Hepatocyte (in vitro differentiated cells): ENCODE measurements at regions not wholly inside any gene's neighbourhood (a gene's known extent, or its start where the extent isn't known, plus 50 kb on each side); places are given as distances from the start of the nearest gene placed in this dataset.

Experiments
- DNase-seq: peaks from one replicate; pipeline ENCODE4 v3.0.0-alpha.2; 2016; ENCODE audit warnings: low spot score
- H2AFZ ChIP-seq: fragments of 200-600 bp; sonication (generic); 2 replicates; pipeline ENCODE4 v1.6.0; 2016; ENCODE audit warnings: antibody characterized with exemption, mild to moderate bottlenecking
- H3K27ac ChIP-seq: fragments of 200-600 bp; sonication (generic); 2 replicates; pipeline ENCODE4 v1.5.1; 2016; ENCODE audit warnings: mild to moderate bottlenecking
- H3K27me3 ChIP-seq: fragments of 200-600 bp; sonication (generic); 2 replicates; pipeline ENCODE4 v1.6.1; 2016
- H3K36me3 ChIP-seq: fragments of 200-600 bp; sonication (generic); replicated peaks from 2 replicates; pipeline ENCODE4 v1.5.1; 2016; ENCODE audit warnings: low read depth; ENCODE audit not compliant: insufficient read depth
- H3K4me1 ChIP-seq: fragments of 200-600 bp; sonication (generic); 2 replicates; pipeline ENCODE4 v1.5.1; 2016; ENCODE audit warnings: mild to moderate bottlenecking, moderate library complexity; ENCODE audit not compliant: insufficient read depth
- H3K4me2 ChIP-seq: fragments of 200-600 bp; sonication (generic); 2 replicates; pipeline ENCODE4 v1.6.0; 2016
- H3K4me3 ChIP-seq: fragments of 200-600 bp; sonication (generic); 2 replicates; pipeline ENCODE4 v1.5.1; 2016; ENCODE audit warnings: mild to moderate bottlenecking
- H3K79me2 ChIP-seq: fragments of 200-600 bp; sonication (generic); 2 replicates; pipeline ENCODE4 v1.6.0; 2017; ENCODE audit warnings: mild to moderate bottlenecking
- H3K9me2 ChIP-seq: fragments of 200-600 bp; sonication (generic); replicated peaks from 2 replicates; pipeline ENCODE4 v1.6.0; 2017; ENCODE audit warnings: mild to moderate bottlenecking; ENCODE audit not compliant: insufficient read depth
- H3K9me3 ChIP-seq: fragments of 200-600 bp; sonication (generic); 2 replicates; pipeline ENCODE4 v1.5.1; 2016; ENCODE audit warnings: low read depth, mild to moderate bottlenecking
- H4K20me1 ChIP-seq: fragments of 200-600 bp; sonication (generic); 2 replicates; pipeline ENCODE4 v1.6.0; 2016; ENCODE audit warnings: mild to moderate bottlenecking; ENCODE audit not compliant: insufficient read depth, poor library complexity, severe bottlenecking
- EZH2 ChIP-seq: fragments of 200-600 bp; sonication (generic); IDR thresholded peaks from 2 replicates; pipeline ENCODE4 v1.6.1; 2016; ENCODE audit warnings: antibody characterized with exemption, mild to moderate bottlenecking, borderline replicate concordance
- EZH2phosphoT487 ChIP-seq: fragments of 200-600 bp; sonication (generic); IDR thresholded peaks from one replicate; pipeline ENCODE4 v1.6.1; 2018; ENCODE audit warnings: antibody characterized with exemption, mild to moderate bottlenecking, low read depth, moderate library complexity; ENCODE audit not compliant: unreplicated experiment, severe bottlenecking
- WGBS: methylation state at CpG from one replicate; pipeline ENCODE4 v1.1.6; 2016; ENCODE audit warnings: low lambda C conversion rate; ENCODE audit errors: missing lambda C conversion rate; 5-methylcytosine and 5-hydroxymethylcytosine counted together
- TF ChIP-seq, protein P1 (sequence below): fragments of 200-600 bp; sonication (generic); IDR thresholded peaks from 2 replicates; pipeline ENCODE4 v1.5.1; 2016; ENCODE audit warnings: antibody characterized with exemption, mild to moderate bottlenecking; ENCODE audit not compliant: poor library complexity

DNA sequence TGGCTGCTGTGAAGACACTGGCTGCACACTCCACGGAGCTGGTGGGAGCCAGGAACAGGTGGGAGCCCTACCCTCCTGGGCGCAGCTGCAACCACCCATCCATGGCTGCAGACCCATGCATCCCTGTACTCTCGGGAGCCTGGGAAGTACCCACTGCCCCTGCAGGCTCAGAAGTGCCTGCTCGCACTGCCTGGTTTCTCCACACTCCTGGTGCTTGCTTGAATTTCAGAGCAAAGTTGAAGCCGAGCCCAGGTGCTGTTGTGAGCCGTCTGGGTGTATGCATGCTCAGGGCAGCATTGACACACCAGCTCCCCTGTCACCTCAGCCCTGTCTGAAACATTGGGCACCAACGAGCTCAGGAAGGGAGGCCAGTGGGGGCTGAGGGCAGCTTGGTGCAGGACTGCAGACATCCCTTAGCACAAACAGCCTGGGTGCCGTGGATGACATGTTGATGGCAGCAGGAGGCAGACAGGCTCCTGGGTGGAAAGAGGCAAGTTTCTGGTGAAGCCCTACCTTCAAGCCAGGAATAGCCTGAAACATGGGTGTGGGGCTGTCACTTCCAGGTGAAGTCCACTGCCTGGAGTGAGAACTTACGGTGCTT, 585.9 kb downstream of the PCDH18 start:
- Histone ChIP-seq H3K27me3 (no peaks in the 10 kb centered on the region), H3K79me2 (no peaks in the 10 kb centered on the region), H3K4me3 (no peak overlapping the region), H4K20me1 (no peaks in the 10 kb centered on the region), H2AFZ (no peak overlapping the region), H3K4me1 (no peaks in the 10 kb centered on the region), H3K36me3 (no peaks in the 10 kb centered on the region), H3K9me2 (no peaks in the 10 kb centered on the region), H3K27ac (no peak overlapping the region), H3K4me2 (no peak overlapping the region), H3K9me3 (no peaks in the 10 kb centered on the region)
- no peak for DNase-seq
- no peak for TF ChIP-seq EZH2
- TF ChIP-seq, protein P1, sequence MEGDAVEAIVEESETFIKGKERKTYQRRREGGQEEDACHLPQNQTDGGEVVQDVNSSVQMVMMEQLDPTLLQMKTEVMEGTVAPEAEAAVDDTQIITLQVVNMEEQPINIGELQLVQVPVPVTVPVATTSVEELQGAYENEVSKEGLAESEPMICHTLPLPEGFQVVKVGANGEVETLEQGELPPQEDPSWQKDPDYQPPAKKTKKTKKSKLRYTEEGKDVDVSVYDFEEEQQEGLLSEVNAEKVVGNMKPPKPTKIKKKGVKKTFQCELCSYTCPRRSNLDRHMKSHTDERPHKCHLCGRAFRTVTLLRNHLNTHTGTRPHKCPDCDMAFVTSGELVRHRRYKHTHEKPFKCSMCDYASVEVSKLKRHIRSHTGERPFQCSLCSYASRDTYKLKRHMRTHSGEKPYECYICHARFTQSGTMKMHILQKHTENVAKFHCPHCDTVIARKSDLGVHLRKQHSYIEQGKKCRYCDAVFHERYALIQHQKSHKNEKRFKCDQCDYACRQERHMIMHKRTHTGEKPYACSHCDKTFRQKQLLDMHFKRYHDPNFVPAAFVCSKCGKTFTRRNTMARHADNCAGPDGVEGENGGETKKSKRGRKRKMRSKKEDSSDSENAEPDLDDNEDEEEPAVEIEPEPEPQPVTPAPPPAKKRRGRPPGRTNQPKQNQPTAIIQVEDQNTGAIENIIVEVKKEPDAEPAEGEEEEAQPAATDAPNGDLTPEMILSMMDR, result no peak
- no peak for TF ChIP-seq EZH2phosphoT487
- 86% methylated on average over 9 of the region's 9 CpGs for WGBS

DNA sequence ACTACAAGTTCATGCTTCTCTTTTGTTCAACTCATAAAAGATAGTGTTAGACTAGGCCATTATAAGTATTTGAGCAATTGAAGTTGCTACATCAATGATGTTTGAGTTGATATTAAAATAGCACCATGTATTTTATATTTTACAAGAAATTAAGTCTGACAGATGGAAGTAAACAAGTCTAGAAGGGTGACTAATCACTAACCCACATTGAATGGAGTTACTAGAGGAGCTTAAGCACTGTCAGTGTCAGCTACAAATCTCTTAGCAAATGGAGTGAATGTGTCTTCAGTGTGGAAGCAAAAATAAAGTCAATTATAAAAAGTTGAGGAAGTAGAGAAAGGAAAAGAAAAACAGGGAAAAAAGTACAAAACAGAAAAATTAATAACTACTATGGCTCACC, 592.5 kb downstream of the PCDH18 start:
- no peaks in the 10 kb centered on the region for H3K27me3 ChIP-seq
- no peaks in the 10 kb centered on the region for H3K9me2 ChIP-seq
- H3K9me3 ChIP-seq, result no peaks in the 10 kb centered on the region
- no peaks in the 10 kb centered on the region for H3K36me3 ChIP-seq
- H3K79me2 ChIP-seq, result no peaks in the 10 kb centered on the region
- no peak overlapping the region for H3K27ac ChIP-seq
- H4K20me1 ChIP-seq, result no peaks in the 10 kb centered on the region
- TF ChIP-seq, protein P1, result no peak
- TF ChIP-seq EZH2 (no peak), EZH2phosphoT487 (no peak)
- no peak overlapping the region for H2AFZ ChIP-seq
- no peak overlapping the region for H3K4me2 ChIP-seq
- DNase-seq, result no peak
- no peaks in the 10 kb centered on the region for H3K4me1 ChIP-seq
- H3K4me3 ChIP-seq, result no peak overlapping the region

DNA sequence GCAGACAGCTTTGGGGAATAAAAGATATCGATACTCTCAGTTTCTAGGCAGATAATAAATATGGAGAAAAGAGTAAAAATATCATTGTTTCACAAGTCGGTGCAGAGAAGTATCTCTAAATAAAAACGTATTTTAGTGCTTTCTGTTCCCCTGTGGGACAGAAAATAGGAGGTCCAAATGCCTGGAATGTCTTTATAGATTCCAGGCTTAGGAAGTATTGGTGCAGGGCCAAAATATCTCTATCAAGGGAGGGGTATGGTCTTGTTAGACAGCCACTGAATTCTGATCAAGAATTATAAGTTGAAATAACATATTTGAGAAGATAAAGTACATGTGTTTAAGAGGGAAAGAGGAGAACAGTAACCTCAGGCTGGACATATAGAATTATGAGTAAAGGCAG, 596.4 kb downstream of the PCDH18 start:
- H3K9me2 ChIP-seq, result no peaks in the 10 kb centered on the region
- H3K36me3 ChIP-seq, result no peaks in the 10 kb centered on the region
- no peak overlapping the region for H3K27ac ChIP-seq
- H2AFZ ChIP-seq, result no peak overlapping the region
- H3K4me1 ChIP-seq, result no peaks in the 10 kb centered on the region
- no peak overlapping the region for H3K4me3 ChIP-seq
- no peaks in the 10 kb centered on the region for H4K20me1 ChIP-seq
- no peak for TF ChIP-seq EZH2
- no peak for TF ChIP-seq EZH2phosphoT487
- TF ChIP-seq, protein P1, result no peak
- H3K4me2 ChIP-seq, result no peak overlapping the region
- H3K27me3 ChIP-seq, result no peaks in the 10 kb centered on the region
- no peaks in the 10 kb centered on the region for H3K9me3 ChIP-seq
- no peaks in the 10 kb centered on the region for H3K79me2 ChIP-seq
- 70% methylated on average over 3 of the region's 3 CpGs for WGBS
- no peak for DNase-seq

DNA sequence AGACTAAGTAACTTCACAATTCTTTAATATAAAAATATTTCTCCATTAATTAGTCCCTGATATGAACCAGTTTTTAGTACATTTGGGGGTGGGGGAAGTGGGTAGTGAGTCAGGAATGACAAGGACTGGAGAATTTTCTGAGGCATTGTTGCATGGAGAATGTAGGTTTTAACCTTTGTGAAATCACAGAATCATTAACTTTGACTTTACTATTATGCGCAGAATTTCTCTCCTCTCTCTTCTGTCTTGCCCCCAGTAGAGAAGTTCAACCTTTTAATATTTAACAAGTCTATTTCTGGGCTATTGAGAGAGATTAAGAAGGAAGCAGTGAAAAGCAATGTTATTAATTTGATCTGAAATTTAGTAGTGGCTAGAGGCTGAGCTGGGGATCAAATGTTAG, 597.0 kb downstream of the PCDH18 start:
- no peak overlapping the region for H2AFZ ChIP-seq
- no peaks in the 10 kb centered on the region for H3K9me3 ChIP-seq
- H4K20me1 ChIP-seq, result no peaks in the 10 kb centered on the region
- WGBS, result 79% methylated on average over 1 of the region's 1 CpG
- H3K27me3 ChIP-seq, result no peaks in the 10 kb centered on the region
- no peak overlapping the region for H3K4me3 ChIP-seq
- H3K4me1 ChIP-seq, result no peaks in the 10 kb centered on the region
- no peaks in the 10 kb centered on the region for H3K79me2 ChIP-seq
- TF ChIP-seq EZH2phosphoT487, result no peak
- TF ChIP-seq, protein P1, result no peak
- DNase-seq, result no peak
- no peaks in the 10 kb centered on the region for H3K36me3 ChIP-seq
- no peak overlapping the region for H3K27ac ChIP-seq
- no peak overlapping the region for H3K4me2 ChIP-seq
- H3K9me2 ChIP-seq, result no peaks in the 10 kb centered on the region
